ENCODE measurements at regions not wholly inside any gene's neighbourhood (a gene's known extent, or its start where the extent isn't known, plus 50 kb on each side); places are given as distances from the start of the nearest gene placed in this dataset.

- BruUV-seq (replicated peaks), result no TSS peak
- intact Hi-C loops (cut with micrococcal nuclease; ENCODE audit: unreplicated experiment), result no loop called here
- CTCF ChIA-PET, result no interaction called here
- H3K4me3 Mint-ChIP-seq (ENCODE audit: low read depth, unreplicated experiment), result no peak overlapping the region
- DNase-seq, result no peak
- H3K27ac Mint-ChIP-seq (ENCODE audit: unreplicated experiment), result no peak overlapping the region
- H3K9me3 Mint-ChIP-seq (ENCODE audit: low read depth, unreplicated experiment), result no peaks in the 10 kb centered on the region
- H3K4me1 Mint-ChIP-seq (ENCODE audit: low read depth, unreplicated experiment), result peaks cover 8% of the 10 kb centered on the region
- H3K36me3 Mint-ChIP-seq (ENCODE audit: insufficient read depth, unreplicated experiment), result no peaks in the 10 kb centered on the region
- TF ChIP-seq CTCF (IDR thresholded peaks at IDR 0.05; ENCODE audit: unreplicated experiment), result no peak
- peaks cover 20% of the 10 kb centered on the region for H3K27me3 Mint-ChIP-seq (ENCODE audit: unreplicated experiment)
Measured at GRCh38 chr2:173458991-173459780, 104.5 kb downstream of the CDCA7 start.

- intact Hi-C loops (cut with micrococcal nuclease; ENCODE audit: unreplicated experiment), result no loop called here
- CTCF ChIA-PET, result interaction anchor here (0.7 to 1.0 kb wide), 2 partner anchors 35 to 61 kb away, joined by 3 to 5 read pairs; no protein-coding TSS in a partner anchor
- no TSS peak for BruUV-seq (replicated peaks)
Measured at GRCh38 chr2:173462892-173463840, 108.5 kb downstream of the CDCA7 start.

DNA sequence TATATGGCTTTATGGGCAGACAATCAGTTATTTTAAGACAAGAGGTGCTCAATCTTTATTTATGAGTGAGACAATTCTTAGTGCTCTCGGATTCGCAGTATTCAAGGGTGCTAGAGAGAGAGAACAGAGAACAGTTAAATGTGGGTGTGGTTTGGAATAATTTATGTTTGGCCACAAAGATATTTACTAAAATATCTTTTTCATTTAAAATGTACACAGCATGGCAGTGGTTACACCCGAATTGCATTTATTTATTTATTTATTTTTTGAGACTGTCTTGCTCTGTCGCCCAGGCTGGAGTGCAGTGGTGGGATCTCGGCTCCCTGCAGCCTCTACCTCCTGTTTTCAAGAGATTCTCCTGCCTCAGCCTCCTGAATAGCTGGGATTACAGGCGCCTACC, 109.2 kb downstream of the CDCA7 start:
- DNase-seq, result no peak
- H3K4me3 Mint-ChIP-seq (ENCODE audit: low read depth, unreplicated experiment), result no peak overlapping the region
- CTCF ChIA-PET, result interaction anchor here (1.0 kb wide), 1 partner anchor 62 kb away, joined by 5 read pairs; no protein-coding TSS in a partner anchor
- no TSS peak for BruUV-seq (replicated peaks)
- intact Hi-C loops (cut with micrococcal nuclease; ENCODE audit: unreplicated experiment), result no loop called here
- H3K4me1 Mint-ChIP-seq (ENCODE audit: low read depth, unreplicated experiment), result peaks cover 8% of the 10 kb centered on the region
- no peaks in the 10 kb centered on the region for H3K9me3 Mint-ChIP-seq (ENCODE audit: low read depth, unreplicated experiment)
- no peaks in the 10 kb centered on the region for H3K27me3 Mint-ChIP-seq (ENCODE audit: unreplicated experiment)
- H3K27ac Mint-ChIP-seq (ENCODE audit: unreplicated experiment), result no peak overlapping the region
- no peak for TF ChIP-seq CTCF (IDR thresholded peaks at IDR 0.05; ENCODE audit: unreplicated experiment)
- no peaks in the 10 kb centered on the region for H3K36me3 Mint-ChIP-seq (ENCODE audit: insufficient read depth, unreplicated experiment)

More at GRCh38 chr2:173462892-173463840, 108.5 kb downstream of the CDCA7 start:
- TF ChIP-seq CTCF (IDR thresholded peaks at IDR 0.05; ENCODE audit: unreplicated experiment), result no peak
- peaks cover 8% of the 10 kb centered on the region for H3K4me1 Mint-ChIP-seq (ENCODE audit: low read depth, unreplicated experiment)
- H3K9me3 Mint-ChIP-seq (ENCODE audit: low read depth, unreplicated experiment), result no peaks in the 10 kb centered on the region
- peak; percentile 30 for DNase-seq
- H3K27ac Mint-ChIP-seq (ENCODE audit: unreplicated experiment), result no peak overlapping the region
- H3K4me3 Mint-ChIP-seq (ENCODE audit: low read depth, unreplicated experiment), result no peak overlapping the region
- H3K36me3 Mint-ChIP-seq (ENCODE audit: insufficient read depth, unreplicated experiment), result no peaks in the 10 kb centered on the region
- no peaks in the 10 kb centered on the region for H3K27me3 Mint-ChIP-seq (ENCODE audit: unreplicated experiment)

GRCh38 chr2:173467751-173468150, 113.1 kb downstream of the CDCA7 start:
- CTCF ChIA-PET, result interaction anchor here (1.0 kb wide), 1 partner anchor 19 kb away, joined by 3 read pairs; no protein-coding TSS in a partner anchor
- Mint-ChIP-seq H3K4me1 (ENCODE audit: low read depth, unreplicated experiment) (peaks cover 8% of the 10 kb centered on the region), H3K36me3 (ENCODE audit: insufficient read depth, unreplicated experiment) (no peaks in the 10 kb centered on the region), H3K9me3 (ENCODE audit: low read depth, unreplicated experiment) (no peaks in the 10 kb centered on the region), H3K4me3 (ENCODE audit: low read depth, unreplicated experiment) (no peak overlapping the region), H3K27me3 (ENCODE audit: unreplicated experiment) (no peaks in the 10 kb centered on the region), H3K27ac (ENCODE audit: unreplicated experiment) (no peak overlapping the region)
- intact Hi-C loops (cut with micrococcal nuclease; ENCODE audit: unreplicated experiment), result no loop called here
- TF ChIP-seq CTCF (IDR thresholded peaks at IDR 0.05; ENCODE audit: unreplicated experiment), result no peak
- DNase-seq, result no peak
- BruUV-seq (replicated peaks), result no TSS peak
